ENCODE measurements at regions not wholly inside any gene's neighbourhood (a gene's known extent, or its start where the extent isn't known, plus 50 kb on each side); places are given as distances from the start of the nearest gene placed in this dataset.

GRCh38 chr9:81035171-81035570, 654.2 kb downstream of the TLE1 start:
- TF ChIP-seq CTCF (IDR thresholded peaks at IDR 0.05; ENCODE audit: low read depth, low read length) (no peak), POLR2A (IDR thresholded peaks at IDR 0.05; ENCODE audit: extremely low read depth, insufficient read length) (no peak), MYC (IDR thresholded peaks at IDR 0.05; ENCODE audit: low read depth, low read length) (no peak)
